ENCODE measurements at regions not wholly inside any gene's neighbourhood (a gene's known extent, or its start where the extent isn't known, plus 50 kb on each side); places are given as distances from the start of the nearest gene placed in this dataset.

DNA sequence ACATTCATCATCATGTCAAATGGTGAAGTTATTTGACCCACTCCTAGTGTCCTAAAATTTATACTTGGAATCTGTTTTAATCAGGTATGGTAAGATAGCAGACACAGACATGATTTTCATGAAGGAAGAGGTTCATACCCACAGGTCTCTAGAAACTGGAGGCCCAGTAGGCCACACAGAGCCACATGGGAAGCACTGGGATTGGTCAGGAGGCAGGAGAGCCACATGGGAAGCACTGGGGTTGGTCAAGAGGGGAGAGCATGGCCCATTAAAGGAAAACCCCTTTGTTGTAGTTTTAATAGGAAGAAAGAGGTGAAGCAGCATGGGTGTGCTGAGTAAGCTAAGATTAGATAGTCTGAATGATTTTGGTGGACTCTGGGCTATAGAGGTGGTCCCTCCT, 356.9 kb downstream of the MFSD1 start:
- Mint-ChIP-seq H3K4me1 (ENCODE audit: unreplicated experiment) (no peaks in the 10 kb centered on the region), H3K27me3 (peaks cover 3% of the 10 kb centered on the region), H3K4me3 (no peak overlapping the region), H3K9me3 (no peaks in the 10 kb centered on the region), H3K36me3 (no peaks in the 10 kb centered on the region), H3K27ac (no peak overlapping the region)
- TF ChIP-seq, protein P1, sequence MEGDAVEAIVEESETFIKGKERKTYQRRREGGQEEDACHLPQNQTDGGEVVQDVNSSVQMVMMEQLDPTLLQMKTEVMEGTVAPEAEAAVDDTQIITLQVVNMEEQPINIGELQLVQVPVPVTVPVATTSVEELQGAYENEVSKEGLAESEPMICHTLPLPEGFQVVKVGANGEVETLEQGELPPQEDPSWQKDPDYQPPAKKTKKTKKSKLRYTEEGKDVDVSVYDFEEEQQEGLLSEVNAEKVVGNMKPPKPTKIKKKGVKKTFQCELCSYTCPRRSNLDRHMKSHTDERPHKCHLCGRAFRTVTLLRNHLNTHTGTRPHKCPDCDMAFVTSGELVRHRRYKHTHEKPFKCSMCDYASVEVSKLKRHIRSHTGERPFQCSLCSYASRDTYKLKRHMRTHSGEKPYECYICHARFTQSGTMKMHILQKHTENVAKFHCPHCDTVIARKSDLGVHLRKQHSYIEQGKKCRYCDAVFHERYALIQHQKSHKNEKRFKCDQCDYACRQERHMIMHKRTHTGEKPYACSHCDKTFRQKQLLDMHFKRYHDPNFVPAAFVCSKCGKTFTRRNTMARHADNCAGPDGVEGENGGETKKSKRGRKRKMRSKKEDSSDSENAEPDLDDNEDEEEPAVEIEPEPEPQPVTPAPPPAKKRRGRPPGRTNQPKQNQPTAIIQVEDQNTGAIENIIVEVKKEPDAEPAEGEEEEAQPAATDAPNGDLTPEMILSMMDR (conservative IDR thresholded peaks at IDR 0.05) = no peak
- no peak for DNase-seq (ENCODE audit: extremely low spot score, unreplicated experiment)

DNA sequence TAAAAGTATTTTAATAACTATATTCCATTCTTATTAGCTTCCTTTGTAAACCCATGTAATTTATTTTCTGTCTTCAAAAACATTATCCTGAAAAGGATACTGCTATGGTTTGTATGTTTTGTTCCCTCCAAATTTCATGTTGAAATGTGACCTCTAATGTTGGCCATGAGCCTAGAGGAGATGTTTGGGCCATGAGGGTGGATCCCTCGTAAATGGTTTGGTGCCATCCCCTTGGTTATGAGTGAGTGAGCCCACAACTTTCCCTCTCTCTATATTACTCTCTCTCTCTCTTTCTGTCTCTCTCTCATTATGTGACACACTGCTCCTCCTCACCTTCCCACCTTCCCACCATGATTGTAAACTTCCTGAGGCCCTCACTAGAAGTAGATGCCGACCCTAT, 357.7 kb downstream of the MFSD1 start:
- Mint-ChIP-seq H3K4me3 (no peak overlapping the region), H3K36me3 (no peaks in the 10 kb centered on the region), H3K9me3 (no peaks in the 10 kb centered on the region), H3K27ac (no peak overlapping the region), H3K4me1 (ENCODE audit: unreplicated experiment) (no peaks in the 10 kb centered on the region), H3K27me3 (peaks cover 3% of the 10 kb centered on the region)
- no peak for DNase-seq (ENCODE audit: extremely low spot score, unreplicated experiment)
- TF ChIP-seq, protein P1 (conservative IDR thresholded peaks at IDR 0.05) = no peak

DNA sequence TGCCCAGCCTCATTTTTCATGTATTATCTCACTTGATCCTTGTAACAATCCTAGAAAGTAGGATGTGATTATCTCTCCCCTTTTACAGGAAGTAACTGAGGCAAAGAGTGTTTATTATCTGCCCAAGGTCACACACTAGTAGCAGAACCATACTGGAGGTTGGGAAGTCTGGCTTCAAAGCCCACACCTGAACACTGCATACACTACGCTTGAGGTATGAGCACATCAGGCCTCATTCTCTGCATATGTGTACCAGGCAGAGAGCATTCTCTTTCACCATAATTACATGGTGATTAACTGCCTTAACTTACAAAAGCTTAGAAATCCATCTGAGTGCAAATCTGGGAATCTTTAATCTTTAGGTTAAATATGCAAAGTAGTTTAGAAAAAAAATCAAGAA, 361.8 kb downstream of the MFSD1 start:
- no peaks in the 10 kb centered on the region for H3K9me3 Mint-ChIP-seq
- TF ChIP-seq, protein P1 (conservative IDR thresholded peaks at IDR 0.05) = no peak
- no peak for DNase-seq (ENCODE audit: extremely low spot score, unreplicated experiment)
- H3K36me3 Mint-ChIP-seq = no peaks in the 10 kb centered on the region
- H3K27me3 Mint-ChIP-seq = peaks cover 3% of the 10 kb centered on the region
- H3K4me3 Mint-ChIP-seq = no peak overlapping the region
- H3K27ac Mint-ChIP-seq = peak overlapping the region; percentile 76
- no peaks in the 10 kb centered on the region for H3K4me1 Mint-ChIP-seq (ENCODE audit: unreplicated experiment)

DNA sequence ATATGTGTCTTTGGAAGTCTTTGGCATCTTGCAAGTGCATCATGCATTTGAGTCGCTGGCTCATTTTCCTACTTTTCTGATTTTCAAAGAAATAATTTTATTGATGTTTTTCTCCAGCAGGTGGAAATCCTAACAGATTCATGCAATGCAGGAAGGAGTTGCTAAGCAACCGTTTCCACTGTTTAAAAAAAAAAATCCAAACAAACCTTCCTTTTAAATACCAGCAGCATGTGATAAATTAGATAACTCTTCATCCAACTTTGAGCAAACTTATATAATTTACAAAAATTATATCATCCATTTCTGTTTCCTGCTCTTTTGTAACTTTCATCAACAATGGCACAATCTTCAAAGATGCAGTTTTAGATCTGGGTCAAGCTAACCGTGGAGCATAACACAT, 364.1 kb downstream of the MFSD1 start:
- Mint-ChIP-seq H3K4me3 (no peak overlapping the region), H3K36me3 (no peaks in the 10 kb centered on the region), H3K27me3 (no peaks in the 10 kb centered on the region), H3K27ac (peak overlapping the region; percentile 13), H3K4me1 (ENCODE audit: unreplicated experiment) (no peaks in the 10 kb centered on the region), H3K9me3 (no peaks in the 10 kb centered on the region)
- no peak for DNase-seq (ENCODE audit: extremely low spot score, unreplicated experiment)
- TF ChIP-seq, protein P1 (conservative IDR thresholded peaks at IDR 0.05) = no peak

DNA sequence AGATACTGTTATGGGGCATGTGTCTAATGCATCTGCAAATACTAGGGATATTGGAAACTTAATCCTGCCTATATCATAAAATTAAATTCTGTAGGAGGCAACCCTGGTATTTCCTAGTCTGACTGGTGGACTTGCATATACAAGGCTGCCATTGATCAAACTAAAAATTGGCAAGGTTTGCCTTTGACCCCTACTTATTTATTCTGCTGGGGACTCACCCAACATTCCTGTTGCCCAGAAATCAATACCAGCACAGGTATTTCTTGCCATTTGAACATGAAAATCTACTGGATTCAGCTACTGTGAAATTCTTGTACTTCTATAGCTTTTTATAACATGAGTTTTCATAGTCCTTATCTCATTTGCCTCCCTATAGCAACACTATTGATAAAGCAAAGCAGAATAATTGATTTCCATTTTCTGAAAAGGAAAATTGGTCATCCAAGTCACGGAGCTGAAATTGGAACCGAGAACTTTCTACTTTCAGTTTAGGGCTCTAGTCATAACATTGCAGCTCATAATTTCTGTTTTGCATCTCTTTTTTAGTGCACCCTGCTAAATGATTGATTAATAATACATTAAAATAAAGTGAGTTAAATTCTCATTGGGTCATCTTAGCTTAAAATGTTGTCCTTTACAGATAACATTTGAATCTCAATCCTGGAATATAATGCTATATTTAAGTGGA, 365.2 kb downstream of the MFSD1 start:
- TF ChIP-seq, protein P1 (conservative IDR thresholded peaks at IDR 0.05) = no peak
- Mint-ChIP-seq H3K4me3 (no peak overlapping the region), H3K27me3 (no peaks in the 10 kb centered on the region), H3K9me3 (no peaks in the 10 kb centered on the region), H3K27ac (no peak overlapping the region), H3K36me3 (no peaks in the 10 kb centered on the region), H3K4me1 (ENCODE audit: unreplicated experiment) (no peaks in the 10 kb centered on the region)
- no peak for DNase-seq (ENCODE audit: extremely low spot score, unreplicated experiment)
